Activated CD4-positive, alpha-beta T cell treated with anti-CD3 and anti-CD28 coated beads, Interleukin-2, amount 10 ng/mL, durations not matched to agents 7 days and 5 days (primary cell): ENCODE measurements at regions not wholly inside any gene's neighbourhood (a gene's known extent, or its start where the extent isn't known, plus 50 kb on each side); places are given as distances from the start of the nearest gene placed in this dataset.

Experiments
- CTCF ChIA-PET: fragments of 350-600 bp; sonication (Branson Sonifier 250); formaldehyde crosslinking; loops from one replicate; lab custom pipeline; 2021; ENCODE audit warnings: antibody characterized with exemption; lab: Charles Lee
- POLR2A ChIA-PET: fragments of 350-600 bp; sonication (Branson Sonifier 250); formaldehyde crosslinking; loops from one replicate; lab custom pipeline; 2021; ENCODE audit warnings: antibody characterized with exemption; lab: Charles Lee
- DNase-seq: peaks from one replicate; pipeline ENCODE4 v3.0.0-alpha.2; 2020
- H3K27ac Mint-ChIP-seq: one replicate; pipeline ENCODE4 v1.8.0; 2021; ENCODE audit warnings: mild to moderate bottlenecking, moderate library complexity, mixed read lengths
- H3K27me3 Mint-ChIP-seq: one replicate; pipeline ENCODE4 v1.8.0; 2021; ENCODE audit warnings: mixed read lengths
- H3K36me3 Mint-ChIP-seq: one replicate; pipeline ENCODE4 v1.8.0; 2021; ENCODE audit warnings: low read depth, mixed read lengths
- H3K4me1 Mint-ChIP-seq: one replicate; pipeline ENCODE4 v1.8.0; 2021; ENCODE audit warnings: mixed read lengths
- H3K4me3 Mint-ChIP-seq: one replicate; pipeline ENCODE4 v1.8.0; 2021; ENCODE audit warnings: mild to moderate bottlenecking, moderate library complexity, mixed read lengths
- H3K9me3 Mint-ChIP-seq: one replicate; pipeline ENCODE4 v1.8.0; 2021; ENCODE audit warnings: mixed read lengths

DNA sequence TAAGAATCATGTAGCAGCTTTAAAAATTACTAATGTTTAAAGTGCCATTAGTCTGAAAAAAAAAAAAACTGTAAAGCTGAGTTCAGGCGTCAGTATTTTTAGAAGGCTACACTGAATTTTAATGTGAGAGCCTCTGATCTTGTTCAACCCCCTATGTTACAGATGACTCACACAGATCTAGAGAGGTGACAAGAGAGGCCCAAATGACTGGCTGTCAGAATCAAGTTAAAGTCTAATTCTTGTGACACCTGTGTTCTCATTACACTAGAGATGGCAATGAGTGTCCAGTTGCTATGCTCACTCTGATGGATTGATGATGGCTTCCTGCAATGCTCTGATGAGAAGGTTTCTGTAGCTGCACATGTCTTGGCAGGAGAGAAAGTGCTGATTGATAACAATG, 203.5 kb upstream of the OBI1 start:
- ChIA-PET POLR2A (no interaction called here), CTCF (no interaction called here)
- Mint-ChIP-seq H3K27ac (no peak overlapping the region), H3K36me3 (no peaks in the 10 kb centered on the region), H3K4me1 (no peaks in the 10 kb centered on the region), H3K9me3 (no peaks in the 10 kb centered on the region), H3K4me3 (no peak overlapping the region), H3K27me3 (no peaks in the 10 kb centered on the region)
- no peak for DNase-seq

DNA sequence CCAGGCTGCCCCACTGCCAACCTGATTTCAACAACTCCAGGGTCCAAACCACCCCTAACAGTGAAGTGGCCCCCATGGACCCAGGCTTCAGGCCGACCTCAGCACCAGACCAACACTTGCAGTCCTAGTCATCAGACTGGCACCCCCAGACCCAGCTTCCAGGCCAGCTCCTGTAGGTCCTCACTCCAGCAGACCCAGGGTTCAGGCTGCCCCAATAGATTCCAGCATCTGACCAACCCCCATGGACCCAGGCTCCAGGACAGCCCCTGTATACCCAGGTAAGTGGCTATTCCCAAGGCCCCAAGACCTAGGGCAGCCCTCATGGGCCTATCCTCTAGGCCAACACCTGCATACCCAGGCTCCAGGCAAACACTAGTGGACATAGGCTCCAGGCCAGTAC, 193.8 kb upstream of the OBI1 start:
- Mint-ChIP-seq H3K4me3 (no peak overlapping the region), H3K9me3 (peaks cover 5% of the 10 kb centered on the region), H3K4me1 (no peaks in the 10 kb centered on the region), H3K27ac (no peak overlapping the region), H3K27me3 (no peaks in the 10 kb centered on the region), H3K36me3 (no peaks in the 10 kb centered on the region)
- ChIA-PET POLR2A (no interaction called here), CTCF (no interaction called here)
- no peak for DNase-seq

DNA sequence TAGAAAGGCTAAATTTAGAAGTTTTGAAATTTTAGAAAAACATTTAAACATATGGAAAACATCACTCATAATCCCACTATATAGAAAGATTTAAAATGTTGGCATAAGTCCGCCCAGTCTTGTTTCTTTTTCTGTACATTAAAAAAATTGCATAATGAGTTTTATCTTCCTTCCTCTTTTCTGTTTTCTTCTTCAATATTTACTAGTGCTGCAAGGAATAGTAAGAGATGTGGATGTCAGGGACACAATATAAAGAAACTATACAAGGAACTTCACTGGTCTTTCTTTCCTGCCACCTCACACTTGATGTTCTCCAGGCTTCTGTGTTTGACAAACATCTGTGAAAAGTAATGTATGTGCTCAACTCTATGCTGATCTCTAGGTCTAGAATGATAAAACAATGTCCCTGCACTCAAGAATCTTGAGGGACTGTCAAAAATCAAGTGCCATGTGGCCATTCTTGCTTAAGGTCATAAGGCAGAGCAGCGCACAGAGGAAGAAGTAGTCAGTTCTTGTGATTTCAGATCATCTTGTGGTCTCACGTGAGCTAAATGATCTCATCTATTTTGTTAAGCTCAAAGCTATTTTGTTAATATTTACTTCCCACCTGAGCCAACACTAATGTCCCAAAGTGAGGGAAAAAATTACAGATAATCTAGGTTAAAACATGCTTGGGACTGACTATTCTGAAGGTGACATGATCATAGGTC, 186.9 kb upstream of the OBI1 start:
- H3K36me3 Mint-ChIP-seq, result no peaks in the 10 kb centered on the region
- ChIA-PET CTCF (no interaction called here), POLR2A (no interaction called here)
- H3K4me3 Mint-ChIP-seq, result no peak overlapping the region
- no peaks in the 10 kb centered on the region for H3K27me3 Mint-ChIP-seq
- no peaks in the 10 kb centered on the region for H3K9me3 Mint-ChIP-seq
- H3K27ac Mint-ChIP-seq, result no peak overlapping the region
- no peaks in the 10 kb centered on the region for H3K4me1 Mint-ChIP-seq
- DNase-seq, result no peak

DNA sequence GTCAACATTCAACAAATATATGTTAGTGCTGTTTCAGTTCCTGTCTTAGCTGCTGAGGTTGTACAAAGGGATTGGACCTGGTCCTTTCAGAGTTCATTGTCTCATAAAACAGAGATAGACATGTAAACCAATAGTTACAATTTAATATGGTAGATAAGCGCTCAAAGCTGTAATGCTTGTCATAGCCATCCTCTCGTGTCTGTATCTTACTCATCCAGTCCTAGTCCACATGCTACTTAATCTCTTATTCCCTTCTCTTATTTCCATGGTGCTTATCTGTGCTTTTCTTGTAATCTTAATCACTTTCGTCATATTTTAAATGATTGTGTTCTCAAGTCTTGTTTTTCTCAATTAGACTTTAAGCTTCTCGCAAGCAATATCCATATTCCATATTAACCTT, 185.2 kb upstream of the OBI1 start:
- no peaks in the 10 kb centered on the region for H3K27me3 Mint-ChIP-seq
- H3K36me3 Mint-ChIP-seq, result no peaks in the 10 kb centered on the region
- no peak overlapping the region for H3K27ac Mint-ChIP-seq
- H3K4me1 Mint-ChIP-seq, result no peaks in the 10 kb centered on the region
- POLR2A ChIA-PET, result no interaction called here
- no peaks in the 10 kb centered on the region for H3K9me3 Mint-ChIP-seq
- CTCF ChIA-PET, result no interaction called here
- no peak for DNase-seq
- no peak overlapping the region for H3K4me3 Mint-ChIP-seq

DNA sequence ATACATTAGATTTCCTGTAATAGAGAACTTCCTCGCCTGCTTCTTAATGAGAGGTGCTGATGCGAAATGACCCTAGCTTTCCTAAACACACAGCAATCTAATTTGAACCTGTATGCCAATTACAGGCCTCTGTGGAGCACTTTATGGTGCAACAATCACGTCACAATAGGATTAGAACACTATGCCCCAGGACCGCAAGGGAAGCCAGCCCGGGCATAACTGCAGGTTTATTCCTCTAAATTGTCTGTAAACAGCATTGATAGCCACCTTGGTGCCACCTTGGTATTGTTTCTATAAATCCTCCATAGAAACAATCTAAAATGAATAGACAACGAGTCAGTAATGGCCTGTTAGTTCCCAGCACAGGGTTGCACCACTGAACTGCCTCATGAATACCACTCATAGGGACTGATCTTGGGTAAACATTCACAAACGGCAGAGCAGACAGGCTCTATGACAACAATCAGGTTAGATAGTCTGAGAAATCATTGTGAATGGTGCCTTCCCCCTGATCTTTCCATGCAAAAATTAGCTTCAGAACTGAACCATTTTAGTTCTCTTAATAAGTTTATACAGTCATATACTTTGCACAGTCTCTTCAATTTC, 182.5 kb upstream of the OBI1 start:
- no peak overlapping the region for H3K27ac Mint-ChIP-seq
- H3K36me3 Mint-ChIP-seq, result no peaks in the 10 kb centered on the region
- H3K4me1 Mint-ChIP-seq, result no peaks in the 10 kb centered on the region
- H3K9me3 Mint-ChIP-seq, result no peaks in the 10 kb centered on the region
- H3K4me3 Mint-ChIP-seq, result no peak overlapping the region
- peaks cover 2% of the 10 kb centered on the region for H3K27me3 Mint-ChIP-seq
- no peak for DNase-seq
- POLR2A ChIA-PET, result no interaction called here
- CTCF ChIA-PET, result no interaction called here

DNA sequence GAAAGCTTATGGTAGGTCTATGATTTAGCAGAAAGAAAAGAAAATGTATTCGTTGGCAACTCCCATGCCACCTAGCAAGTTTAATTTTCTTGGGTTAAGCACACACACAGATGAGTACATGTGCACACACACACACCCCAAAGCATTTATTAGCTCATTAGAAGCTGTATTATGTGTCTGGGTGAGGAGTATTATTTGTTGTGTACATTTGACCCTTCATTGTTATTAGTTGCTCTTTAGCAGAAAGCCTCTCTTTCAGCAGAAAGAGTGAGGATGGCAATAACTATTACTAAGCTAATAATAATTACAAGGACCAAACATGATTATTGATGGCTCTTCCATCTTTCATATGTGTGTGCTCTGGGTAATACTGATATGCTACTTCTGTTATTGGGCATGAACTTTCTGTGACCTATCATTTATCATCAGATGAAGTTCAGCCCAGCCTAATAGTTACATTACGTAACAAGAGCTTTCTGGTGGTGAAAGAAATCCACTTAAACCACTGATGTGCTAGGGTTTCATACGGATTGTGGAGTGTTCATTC, 177.4 kb upstream of the OBI1 start:
- no peaks in the 10 kb centered on the region for H3K9me3 Mint-ChIP-seq
- H3K36me3 Mint-ChIP-seq, result no peaks in the 10 kb centered on the region
- H3K4me3 Mint-ChIP-seq, result no peak overlapping the region
- ChIA-PET CTCF (no interaction called here), POLR2A (no interaction called here)
- no peak overlapping the region for H3K27ac Mint-ChIP-seq
- no peaks in the 10 kb centered on the region for H3K4me1 Mint-ChIP-seq
- no peak for DNase-seq
- H3K27me3 Mint-ChIP-seq, result peaks cover 3% of the 10 kb centered on the region

DNA sequence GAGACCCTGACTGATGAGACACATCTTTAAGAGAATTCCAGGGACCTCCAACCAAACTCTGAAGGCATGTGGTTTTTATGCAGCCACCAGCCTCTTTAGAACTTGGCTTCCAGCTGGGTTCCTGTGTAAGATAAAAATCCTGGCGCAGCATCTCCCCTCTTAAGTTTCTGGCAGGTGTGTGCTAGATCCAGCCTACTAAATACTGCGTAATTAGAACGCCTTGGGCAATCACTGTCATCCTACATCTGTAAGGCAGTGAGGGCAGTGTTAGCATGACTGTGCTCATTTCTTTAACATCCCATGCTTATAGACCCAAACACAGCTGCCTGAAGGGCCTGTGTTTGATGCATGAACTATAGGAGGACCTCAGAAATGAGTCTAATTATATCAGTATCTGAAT, 173.5 kb upstream of the OBI1 start:
- no peak for DNase-seq
- peaks cover 11% of the 10 kb centered on the region for H3K27me3 Mint-ChIP-seq
- no peak overlapping the region for H3K4me3 Mint-ChIP-seq
- no peaks in the 10 kb centered on the region for H3K4me1 Mint-ChIP-seq
- no peaks in the 10 kb centered on the region for H3K9me3 Mint-ChIP-seq
- POLR2A ChIA-PET, result no interaction called here
- H3K27ac Mint-ChIP-seq, result no peak overlapping the region
- no peaks in the 10 kb centered on the region for H3K36me3 Mint-ChIP-seq
- CTCF ChIA-PET, result no interaction called here

DNA sequence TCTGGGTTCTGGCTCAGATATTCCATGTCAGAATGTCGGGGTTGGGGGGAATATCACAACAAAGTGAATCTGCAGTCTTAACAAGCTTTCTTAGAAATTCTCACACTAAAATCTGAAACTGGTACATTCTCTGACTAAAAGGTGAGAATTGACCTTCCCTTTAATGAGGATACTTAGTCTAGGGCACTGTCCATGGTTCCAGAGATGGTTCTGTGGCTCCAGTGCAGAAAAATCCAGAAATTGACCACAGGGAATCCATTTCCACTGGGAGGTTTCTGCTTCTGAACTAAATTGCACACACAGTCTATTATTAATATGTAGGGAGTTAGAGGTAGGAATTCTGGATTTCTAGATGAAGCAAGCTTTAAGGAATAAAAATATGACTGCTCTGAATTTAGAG, 171.6 kb upstream of the OBI1 start:
- POLR2A ChIA-PET, result no interaction called here
- CTCF ChIA-PET, result no interaction called here
- Mint-ChIP-seq H3K36me3 (no peaks in the 10 kb centered on the region), H3K4me1 (no peaks in the 10 kb centered on the region), H3K9me3 (no peaks in the 10 kb centered on the region), H3K27me3 (peaks cover 11% of the 10 kb centered on the region), H3K4me3 (no peak overlapping the region), H3K27ac (no peak overlapping the region)
- DNase-seq, result no peak

DNA sequence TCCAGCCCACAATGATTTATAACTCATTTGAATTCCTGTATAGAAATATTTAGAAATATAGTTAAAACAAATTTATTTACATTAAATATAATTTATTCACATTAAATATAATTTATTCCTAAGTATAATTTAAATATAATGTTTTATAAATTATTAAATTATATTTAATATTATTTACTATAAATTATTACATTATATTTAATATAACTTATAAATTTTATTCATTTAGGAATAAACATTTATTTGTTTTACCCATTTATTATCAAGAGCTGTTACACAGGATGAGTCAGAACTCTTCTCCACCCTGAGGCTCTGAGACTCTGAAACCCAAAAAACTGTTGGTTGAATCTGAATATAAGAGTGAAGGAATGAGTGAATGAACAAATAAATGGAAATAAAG, 170.9 kb upstream of the OBI1 start:
- H3K27me3 Mint-ChIP-seq, result peaks cover 11% of the 10 kb centered on the region
- no peak for DNase-seq
- H3K27ac Mint-ChIP-seq, result no peak overlapping the region
- no peaks in the 10 kb centered on the region for H3K4me1 Mint-ChIP-seq
- H3K9me3 Mint-ChIP-seq, result no peaks in the 10 kb centered on the region
- H3K4me3 Mint-ChIP-seq, result no peak overlapping the region
- CTCF ChIA-PET, result no interaction called here
- H3K36me3 Mint-ChIP-seq, result no peaks in the 10 kb centered on the region
- POLR2A ChIA-PET, result no interaction called here

DNA sequence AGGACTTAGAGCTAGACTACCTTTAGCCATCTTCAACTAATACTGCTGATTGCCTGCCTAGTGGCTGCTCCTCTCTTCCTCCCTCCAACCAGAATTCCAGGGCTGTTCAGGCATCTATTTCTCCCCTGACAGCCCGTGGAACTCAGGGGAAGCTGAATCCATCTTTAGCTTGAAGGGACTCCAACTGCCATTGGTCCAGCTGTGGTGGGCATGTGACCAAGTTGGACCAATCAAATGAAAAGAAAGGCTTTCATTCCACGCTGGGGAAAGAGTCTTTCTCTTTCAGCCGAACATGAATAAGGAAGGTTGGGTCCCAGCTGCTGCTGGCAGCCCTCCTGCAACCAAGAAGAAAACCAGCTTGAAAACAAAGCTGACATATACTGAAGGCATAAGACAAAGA, 168.5 kb upstream of the OBI1 start:
- CTCF ChIA-PET, result interaction anchor here (1.0 kb wide), 1 partner anchor 10 kb away, joined by 3 read pairs; no protein-coding TSS in a partner anchor
- DNase-seq, result no peak
- POLR2A ChIA-PET, result no interaction called here
- Mint-ChIP-seq H3K9me3 (no peaks in the 10 kb centered on the region), H3K36me3 (no peaks in the 10 kb centered on the region), H3K4me3 (no peak overlapping the region), H3K27me3 (peaks cover 11% of the 10 kb centered on the region), H3K27ac (no peak overlapping the region), H3K4me1 (no peaks in the 10 kb centered on the region)

DNA sequence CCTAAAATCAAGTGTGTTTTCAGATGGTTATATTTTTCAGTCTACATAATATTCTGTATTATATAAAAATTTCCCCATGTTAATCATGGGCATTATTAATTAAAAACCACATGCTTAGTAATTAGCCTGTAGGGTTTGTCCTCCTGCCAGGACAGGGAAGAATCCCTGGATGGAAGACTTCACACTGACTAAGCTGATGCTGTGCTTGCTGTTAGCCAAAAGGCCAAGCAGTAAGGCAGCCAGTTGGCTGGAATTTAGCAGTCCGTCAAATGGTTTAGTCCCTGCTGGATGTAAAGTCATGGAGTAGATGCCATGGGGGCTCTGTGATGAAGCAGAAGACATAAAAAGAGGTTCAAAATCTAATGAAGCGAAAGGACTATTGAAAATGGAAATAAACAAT, 168.0 kb upstream of the OBI1 start:
- Mint-ChIP-seq H3K4me3 (no peak overlapping the region), H3K4me1 (no peaks in the 10 kb centered on the region), H3K27me3 (peaks cover 9% of the 10 kb centered on the region), H3K9me3 (no peaks in the 10 kb centered on the region), H3K27ac (no peak overlapping the region), H3K36me3 (no peaks in the 10 kb centered on the region)
- CTCF ChIA-PET, result no interaction called here
- POLR2A ChIA-PET, result no interaction called here
- no peak for DNase-seq

DNA sequence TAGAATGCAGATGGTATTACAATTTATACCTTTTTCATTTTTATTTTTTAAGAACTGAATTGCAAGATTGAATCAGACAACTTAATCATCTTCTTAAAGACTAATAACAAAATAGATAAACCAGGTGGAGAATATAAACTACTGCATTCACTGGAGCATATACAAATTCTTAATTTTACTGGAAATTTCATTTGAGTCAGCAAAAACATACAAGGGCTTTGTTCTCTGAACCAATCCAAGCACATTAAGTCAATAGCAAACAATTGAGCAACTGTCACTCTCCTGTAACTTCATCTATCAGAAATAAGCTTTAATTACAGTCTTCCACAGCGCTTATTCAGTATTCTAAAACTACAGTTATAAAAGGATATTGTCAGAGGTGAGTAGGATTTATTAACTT, 167.4 kb upstream of the OBI1 start:
- Mint-ChIP-seq H3K27me3 (peaks cover 11% of the 10 kb centered on the region), H3K4me3 (no peak overlapping the region), H3K36me3 (no peaks in the 10 kb centered on the region), H3K9me3 (no peaks in the 10 kb centered on the region), H3K4me1 (no peaks in the 10 kb centered on the region), H3K27ac (no peak overlapping the region)
- no peak for DNase-seq
- CTCF ChIA-PET, result no interaction called here
- POLR2A ChIA-PET, result no interaction called here

DNA sequence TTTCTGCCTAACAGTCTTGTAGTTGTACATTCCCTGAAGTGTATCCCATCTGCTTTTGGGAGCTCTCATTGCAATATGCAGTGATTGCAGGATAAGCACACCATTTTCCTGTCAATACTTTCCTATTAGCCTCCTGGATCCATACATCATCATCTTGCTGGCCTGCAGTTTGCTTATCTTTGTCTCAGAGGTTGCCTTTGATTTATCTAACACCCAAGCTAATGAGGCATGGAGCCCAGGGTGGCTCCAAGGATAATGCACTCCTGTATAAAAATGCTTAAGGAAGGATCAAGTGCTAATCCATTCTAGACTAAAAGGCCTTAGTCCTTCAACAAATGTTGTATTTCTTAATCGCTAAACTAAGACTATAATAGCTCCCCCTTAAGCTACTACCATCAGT, 161.6 kb upstream of the OBI1 start:
- H3K36me3 Mint-ChIP-seq, result no peaks in the 10 kb centered on the region
- no peak overlapping the region for H3K27ac Mint-ChIP-seq
- H3K27me3 Mint-ChIP-seq, result peaks cover 2% of the 10 kb centered on the region
- DNase-seq, result no peak
- H3K9me3 Mint-ChIP-seq, result no peaks in the 10 kb centered on the region
- H3K4me1 Mint-ChIP-seq, result no peaks in the 10 kb centered on the region
- CTCF ChIA-PET, result no interaction called here
- H3K4me3 Mint-ChIP-seq, result no peak overlapping the region
- POLR2A ChIA-PET, result no interaction called here

DNA sequence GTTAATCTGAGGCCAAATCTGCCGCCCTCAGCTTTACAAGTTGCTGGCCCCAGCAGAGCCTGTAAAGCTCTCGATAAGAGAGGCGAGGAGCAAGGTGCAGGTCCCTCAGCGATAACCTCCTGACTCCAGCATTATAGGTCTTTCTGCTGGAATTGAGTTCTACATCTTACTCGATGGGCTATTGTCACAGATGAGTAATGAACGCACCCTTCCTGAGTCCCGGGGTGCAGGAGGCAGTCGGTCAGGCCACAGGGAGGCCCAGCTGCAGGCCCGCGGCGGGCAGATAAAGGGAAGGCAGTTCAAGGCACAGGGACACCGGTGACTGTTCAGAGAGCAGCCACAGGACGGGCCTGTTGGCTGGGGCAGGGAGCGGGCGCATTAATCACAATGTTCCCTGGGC, 157.6 kb upstream of the OBI1 start:
- DNase-seq, result no peak
- Mint-ChIP-seq H3K27ac (no peak overlapping the region), H3K4me1 (no peaks in the 10 kb centered on the region), H3K4me3 (no peak overlapping the region), H3K36me3 (no peaks in the 10 kb centered on the region), H3K27me3 (peaks cover 3% of the 10 kb centered on the region), H3K9me3 (no peaks in the 10 kb centered on the region)
- ChIA-PET CTCF (no interaction called here), POLR2A (no interaction called here)
